Lung (tissue), 11 donors: ENCODE measurements at regions not wholly inside any gene's neighbourhood (a gene's known extent, or its start where the extent isn't known, plus 50 kb on each side); places are given as distances from the start of the nearest gene placed in this dataset.

Experiments used
- ATAC-seq: fragments of 200-7000 bp; cut with Tn5 transposase; one replicate; pipeline ENCODE4 v1.9.1; 2020; ENCODE audit warnings: moderate number of reproducible peaks; ENCODE audit not compliant: insufficient read depth, low FRiP score
- DNase-seq, 3 donors: peaks; one replicate each; pipeline ENCODE4 v3.0.0-alpha.2; 2013 to 2017
- H3K27ac ChIP-seq, 2 donors: one replicate each; pipeline ENCODE4 v1.5.1; 2013; ENCODE audit warnings: mild to moderate bottlenecking in 2 of 2, moderate library complexity in 2 of 2, control low read depth in 1 of 2, inconsistent platforms in 1 of 2, low read depth in 1 of 2, low read length in 1 of 2
- H3K27me3 ChIP-seq, 3 donors: one replicate each; pipeline ENCODE4 v1.5.1; 2013; ENCODE audit warnings: low read length in 2 of 3; ENCODE audit not compliant: control insufficient read depth in 3 of 3, insufficient read depth in 3 of 3
- H3K36me3 ChIP-seq, 4 donors: one replicate each; pipeline ENCODE4 v1.5.1; 2013; ENCODE audit warnings: low read length in 4 of 4, mild to moderate bottlenecking in 1 of 4, moderate library complexity in 1 of 4; ENCODE audit not compliant: control insufficient read depth in 4 of 4, insufficient read depth in 4 of 4
- H3K4me1 ChIP-seq, 5 donors: one replicate each; pipeline ENCODE4 v1.5.1; 2013; ENCODE audit warnings: low read length in 5 of 5, mild to moderate bottlenecking in 2 of 5, moderate library complexity in 1 of 5; ENCODE audit not compliant: control insufficient read depth in 5 of 5, insufficient read depth in 5 of 5
- H3K4me3 ChIP-seq: one replicate; pipeline ENCODE4 v1.5.1; 2013; ENCODE audit warnings: mild to moderate bottlenecking, control low read depth, moderate library complexity
- H3K9ac ChIP-seq, 2 donors: one replicate each; pipeline ENCODE4 v1.5.1; 2013; ENCODE audit warnings: low read length in 2 of 2, control low read depth in 1 of 2; ENCODE audit not compliant: insufficient read depth in 1 of 2
- H3K9me3 ChIP-seq, 4 donors: one replicate each; pipeline ENCODE4 v1.5.1; 2013; ENCODE audit warnings: low read length in 3 of 4, mild to moderate bottlenecking in 1 of 4, moderate library complexity in 1 of 4; ENCODE audit not compliant: control insufficient read depth in 4 of 4, insufficient read depth in 3 of 4
- WGBS, 2 donors: extraction: QIAGEN DNeasy Blood & Tissue Kit; methylation state at CpG; one replicate each; pipeline ENCODE4 v1.1.7; 2013; 5-methylcytosine and 5-hydroxymethylcytosine counted together
- TF ChIP-seq, protein P1 (sequence below): IDR thresholded peaks from 2 replicates; pipeline ENCODE4 v1.5.1; 2012; ENCODE audit warnings: mild to moderate bottlenecking; ENCODE audit errors: control extremely low read depth, extremely low read depth
- donor health status: control.
- donor health status: control.
- donor health status: Bipolar disorder and iron deficiency.
- donor health status: healthy.
- donor health status: DM: yes; HTN: yes; CAD: no.

DNA sequence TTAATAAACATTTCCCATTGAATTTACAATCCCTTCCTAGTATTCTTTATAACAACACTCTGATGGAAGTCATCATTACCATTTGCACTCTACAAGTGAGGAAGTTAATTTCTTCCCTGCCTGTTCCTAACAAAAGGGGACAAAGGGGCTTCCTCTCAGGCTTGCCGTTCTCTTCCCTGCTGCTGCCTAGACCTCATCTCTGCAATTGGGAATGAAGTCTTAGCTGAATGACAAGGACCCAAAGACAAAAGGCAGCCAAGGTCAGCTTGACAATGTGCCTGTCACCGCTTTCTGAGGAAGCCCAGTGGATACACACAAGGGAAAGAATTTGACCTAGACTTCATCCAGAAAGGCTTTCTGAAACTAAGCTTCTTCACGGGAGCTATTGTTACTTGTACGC lies 416.4 kb downstream of the CMPK2 start:
- H3K36me3 ChIP-seq, result no peaks in the 10 kb centered on the region
- DNase-seq (peak in 1 of 3 donors; percentile 17), ATAC-seq (no peak)
- H3K27ac ChIP-seq, result no peak overlapping the region
- no peaks in the 10 kb centered on the region for H3K27me3 ChIP-seq
- 66 to 70% methylated on average over 4 of the region's 4 CpGs for WGBS, 2 donors
- H3K4me1 ChIP-seq, result no peaks in the 10 kb centered on the region
- peaks cover 0 to under 1% (median 0%) of the 10 kb centered on the region in 4 donors for H3K9me3 ChIP-seq
- no peak overlapping the region for H3K9ac ChIP-seq
- H3K4me3 ChIP-seq, result no peak overlapping the region
- TF ChIP-seq, protein P1, sequence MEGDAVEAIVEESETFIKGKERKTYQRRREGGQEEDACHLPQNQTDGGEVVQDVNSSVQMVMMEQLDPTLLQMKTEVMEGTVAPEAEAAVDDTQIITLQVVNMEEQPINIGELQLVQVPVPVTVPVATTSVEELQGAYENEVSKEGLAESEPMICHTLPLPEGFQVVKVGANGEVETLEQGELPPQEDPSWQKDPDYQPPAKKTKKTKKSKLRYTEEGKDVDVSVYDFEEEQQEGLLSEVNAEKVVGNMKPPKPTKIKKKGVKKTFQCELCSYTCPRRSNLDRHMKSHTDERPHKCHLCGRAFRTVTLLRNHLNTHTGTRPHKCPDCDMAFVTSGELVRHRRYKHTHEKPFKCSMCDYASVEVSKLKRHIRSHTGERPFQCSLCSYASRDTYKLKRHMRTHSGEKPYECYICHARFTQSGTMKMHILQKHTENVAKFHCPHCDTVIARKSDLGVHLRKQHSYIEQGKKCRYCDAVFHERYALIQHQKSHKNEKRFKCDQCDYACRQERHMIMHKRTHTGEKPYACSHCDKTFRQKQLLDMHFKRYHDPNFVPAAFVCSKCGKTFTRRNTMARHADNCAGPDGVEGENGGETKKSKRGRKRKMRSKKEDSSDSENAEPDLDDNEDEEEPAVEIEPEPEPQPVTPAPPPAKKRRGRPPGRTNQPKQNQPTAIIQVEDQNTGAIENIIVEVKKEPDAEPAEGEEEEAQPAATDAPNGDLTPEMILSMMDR, result no peak

DNA sequence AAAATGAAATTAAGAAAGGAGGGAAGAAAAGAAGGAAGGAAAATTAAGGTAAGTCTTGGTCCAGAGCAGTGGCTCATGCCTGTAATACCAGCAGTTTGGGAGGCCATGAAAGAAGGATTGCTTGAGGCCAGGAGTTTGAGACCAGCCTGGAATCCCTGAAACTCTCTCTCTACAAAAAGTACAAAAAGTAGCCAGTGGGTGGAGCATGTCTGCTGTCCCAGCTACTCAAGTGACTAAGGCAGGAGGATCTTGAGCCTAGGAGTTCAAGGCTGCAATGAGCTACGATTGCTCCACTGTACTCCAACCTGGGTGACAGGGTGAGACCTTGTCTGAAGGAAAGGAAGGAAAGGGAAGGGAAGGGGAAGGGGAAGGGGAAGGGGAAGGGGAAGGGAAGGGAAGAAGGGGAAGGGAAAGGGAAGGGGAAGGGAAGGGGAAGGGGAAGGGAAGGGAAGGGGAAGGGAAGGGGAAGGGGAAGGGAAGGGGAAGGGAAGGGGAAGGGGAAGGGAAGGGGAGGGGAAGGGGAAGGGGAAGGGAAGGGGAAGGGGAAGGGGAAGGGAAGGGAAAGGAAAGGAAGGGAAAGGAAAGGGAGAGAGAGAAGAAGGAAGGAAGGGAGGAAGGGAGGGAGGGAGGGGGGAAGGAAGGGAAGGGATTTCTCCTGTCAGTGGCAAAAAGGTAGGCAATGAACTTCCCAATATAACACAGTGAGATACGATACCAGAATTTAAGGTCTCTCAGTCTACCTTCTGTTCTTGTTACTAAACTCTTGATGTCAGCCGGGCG lies 412.8 kb downstream of the CMPK2 start:
- no peak for DNase-seq
- no peak overlapping the region for H3K27ac ChIP-seq
- H3K4me3 ChIP-seq, result no peak overlapping the region
- H3K36me3 ChIP-seq, result no peaks in the 10 kb centered on the region
- H3K9me3 ChIP-seq, result peaks cover 0 to 9% (median 2%) of the 10 kb centered on the region in 4 donors
- no peaks in the 10 kb centered on the region for H3K4me1 ChIP-seq
- no peak overlapping the region for H3K9ac ChIP-seq
- 86 to 95% methylated on average over 4 of the region's 4 CpGs for WGBS, 2 donors
- no peak for ATAC-seq
- H3K27me3 ChIP-seq, result no peaks in the 10 kb centered on the region
- TF ChIP-seq, protein P1, result no peak

DNA sequence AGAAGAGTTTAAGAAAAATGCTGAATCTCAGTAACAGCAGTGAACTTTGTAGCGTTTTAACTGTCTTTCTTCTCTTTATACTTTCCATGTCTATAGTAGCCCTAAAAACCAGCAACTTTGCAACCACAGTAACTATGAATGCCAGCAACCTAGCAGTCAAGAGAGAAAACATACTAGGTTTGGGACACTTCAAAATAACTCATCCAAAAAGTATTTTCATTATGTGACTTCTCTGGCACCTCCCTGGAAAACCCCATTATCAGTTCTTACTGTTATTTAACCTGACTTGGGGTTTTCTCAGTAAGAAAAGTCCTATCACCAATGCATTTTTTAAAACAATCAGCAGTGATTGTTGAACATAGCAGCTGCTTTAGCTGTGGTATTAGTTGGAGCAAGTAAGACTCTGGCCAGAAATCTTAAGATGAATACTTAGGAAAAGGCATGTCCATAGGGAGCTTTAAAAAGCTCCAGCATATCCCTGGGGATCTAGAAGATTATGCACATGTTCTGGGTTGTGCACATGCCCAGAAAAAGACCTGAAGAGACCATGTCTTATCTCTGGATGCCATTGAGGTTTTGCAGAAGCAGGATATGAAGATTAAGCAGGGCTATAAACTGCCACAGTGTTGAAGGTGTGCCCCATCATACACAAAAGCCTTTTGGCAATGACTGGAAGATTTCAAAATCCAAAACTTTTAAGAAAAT lies 411.3 kb downstream of the CMPK2 start:
- no peak overlapping the region for H3K4me3 ChIP-seq
- H3K27ac ChIP-seq, result no peak overlapping the region
- H3K9me3 ChIP-seq, result peaks cover 0 to 9% (median 2%) of the 10 kb centered on the region in 4 donors
- DNase-seq, result no peak
- H3K27me3 ChIP-seq, result no peaks in the 10 kb centered on the region
- no peaks in the 10 kb centered on the region for H3K36me3 ChIP-seq
- no peaks in the 10 kb centered on the region for H3K4me1 ChIP-seq
- 72 to 88% methylated on average over 1 of the region's 1 CpG for WGBS, 2 donors
- no peak for ATAC-seq
- H3K9ac ChIP-seq, result no peak overlapping the region
- TF ChIP-seq, protein P1, result no peak
